H9 (cell line): ENCODE measurements at regions not wholly inside any gene's neighbourhood (a gene's known extent, or its start where the extent isn't known, plus 50 kb on each side); places are given as distances from the start of the nearest gene placed in this dataset.

Experiments
- DNase-seq: peaks from one replicate; pipeline ENCODE4 v3.0.0-alpha.2; 2017
- H2AFZ ChIP-seq: one replicate; pipeline ENCODE4 v1.6.1; 2013; ENCODE audit warnings: mild to moderate bottlenecking, low read length, control low read depth, moderate library complexity
- H2AK5ac ChIP-seq: 2 replicates; pipeline ENCODE4 v1.6.1; 2013; ENCODE audit warnings: low read length, control low read depth, mixed read lengths; ENCODE audit not compliant: insufficient read length
- H2BK120ac ChIP-seq: one replicate; pipeline ENCODE4 v1.6.1; 2013; ENCODE audit warnings: low read depth, mild to moderate bottlenecking, low read length, control low read depth, inconsistent platforms; ENCODE audit not compliant: poor library complexity, severe bottlenecking
- H2BK12ac ChIP-seq: 2 replicates; pipeline ENCODE4 v1.6.1; 2013; ENCODE audit warnings: low read length, control low read depth, mixed read lengths, low read depth; ENCODE audit not compliant: insufficient read length
- H2BK15ac ChIP-seq: 2 replicates; pipeline ENCODE4 v1.6.1; 2013; ENCODE audit warnings: low read depth, low read length, control low read depth
- H2BK20ac ChIP-seq: one replicate; pipeline ENCODE4 v1.6.1; 2013; ENCODE audit warnings: low read depth, mild to moderate bottlenecking, low read length, control low read depth, inconsistent platforms; ENCODE audit not compliant: poor library complexity, severe bottlenecking
- H2BK5ac ChIP-seq: 2 replicates; pipeline ENCODE4 v1.6.1; 2013; ENCODE audit warnings: low read length, control low read depth, mixed read lengths; ENCODE audit not compliant: insufficient read length
- H3K14ac ChIP-seq: 2 replicates; pipeline ENCODE4 v1.6.1; 2013; ENCODE audit warnings: low read length, control low read depth; ENCODE audit not compliant: insufficient read depth
- H3K18ac ChIP-seq: 2 replicates; pipeline ENCODE4 v1.6.1; 2013; ENCODE audit warnings: low read depth, mild to moderate bottlenecking, mixed read lengths, low read length, control low read depth; ENCODE audit not compliant: insufficient read length
- H3K23ac ChIP-seq: 2 replicates; pipeline ENCODE4 v1.6.1; 2013; ENCODE audit warnings: low read length, control low read depth, mixed read lengths, low read depth; ENCODE audit not compliant: insufficient read length
- H3K23me2 ChIP-seq: 2 replicates; pipeline ENCODE4 v1.6.1; 2013; ENCODE audit warnings: low read depth, mild to moderate bottlenecking, mixed read lengths, low read length, control low read depth; ENCODE audit not compliant: insufficient read length, poor library complexity, severe bottlenecking
- H3K27ac ChIP-seq: 2 replicates; pipeline ENCODE4 v1.5.1; 2013; ENCODE audit warnings: low read length, control low read depth, mixed read lengths, low read depth; ENCODE audit not compliant: insufficient read length
- H3K27me3 ChIP-seq: 2 replicates; pipeline ENCODE4 v1.6.1; 2013; ENCODE audit warnings: low read length, control low read depth, inconsistent platforms; ENCODE audit not compliant: insufficient read depth
- H3K4ac ChIP-seq: 2 replicates; pipeline ENCODE4 v1.6.1; 2013; ENCODE audit warnings: low read depth, mild to moderate bottlenecking, control low read depth, inconsistent platforms, low read length, moderate library complexity
- H3K4me1 ChIP-seq: 2 replicates; pipeline ENCODE4 v1.6.1; 2013; ENCODE audit warnings: low read length, control low read depth, inconsistent platforms; ENCODE audit not compliant: insufficient read depth
- H3K4me2 ChIP-seq: 2 replicates; pipeline ENCODE4 v1.6.1; 2013; ENCODE audit warnings: low read length, control low read depth, mixed read lengths; ENCODE audit not compliant: insufficient read length, insufficient read depth
- H3K56ac ChIP-seq: 2 replicates; pipeline ENCODE4 v1.6.1; 2013; ENCODE audit warnings: low read depth, mild to moderate bottlenecking, mixed read lengths, low read length, control low read depth; ENCODE audit not compliant: insufficient read length
- H3K79me1 ChIP-seq: 2 replicates; pipeline ENCODE4 v1.6.1; 2013; ENCODE audit warnings: low read depth, mild to moderate bottlenecking, moderate library complexity, low read length, control low read depth, inconsistent platforms; ENCODE audit not compliant: insufficient read depth, poor library complexity, severe bottlenecking
- H3K79me2 ChIP-seq: 2 replicates; pipeline ENCODE4 v1.6.1; 2013; ENCODE audit warnings: low read length, control low read depth, inconsistent platforms; ENCODE audit not compliant: insufficient read depth
- H3K9ac ChIP-seq: 2 replicates; pipeline ENCODE4 v1.6.1; 2013; ENCODE audit warnings: low read length, control low read depth, mixed read lengths; ENCODE audit not compliant: insufficient read length; ENCODE audit errors: extremely low read depth
- H3K9me3 ChIP-seq: one replicate; pipeline ENCODE4 v1.6.1; 2013; ENCODE audit warnings: low read depth, low read length, inconsistent platforms; ENCODE audit not compliant: control insufficient read depth
- H3T11ph ChIP-seq: one replicate; pipeline ENCODE4 v1.6.1; 2013; ENCODE audit warnings: mild to moderate bottlenecking, low read length, control low read depth, inconsistent platforms
- H4K20me1 ChIP-seq: one replicate; pipeline ENCODE4 v1.6.1; 2013; ENCODE audit not compliant: control insufficient read depth, insufficient read length, insufficient read depth
- H4K5ac ChIP-seq: 2 replicates; pipeline ENCODE4 v1.6.1; 2013; ENCODE audit warnings: low read depth, mild to moderate bottlenecking, mixed read lengths, low read length, control low read depth; ENCODE audit not compliant: insufficient read length
- H4K8ac ChIP-seq: replicated peaks from 2 replicates; pipeline ENCODE4 v1.6.1; 2013; ENCODE audit warnings: low read length, control low read depth, mixed read lengths, low read depth; ENCODE audit not compliant: insufficient read length
- H4K91ac ChIP-seq: 2 replicates; pipeline ENCODE4 v1.6.1; 2013; ENCODE audit warnings: low read depth, mild to moderate bottlenecking, moderate library complexity, mixed read lengths, low read length, control low read depth; ENCODE audit not compliant: insufficient read length
- H3K27ac Mint-ChIP-seq, 3 experiments: 2 replicates in 2 of 3; 3 replicates in 1 of 3; pipeline ENCODE4 v1.8.0; 2020 to 2021; ENCODE audit warnings: mixed read lengths in 3 of 3, mild to moderate bottlenecking in 1 of 3, moderate library complexity in 1 of 3
- H3K27me3 Mint-ChIP-seq: 2 replicates; pipeline ENCODE4 v1.8.0; 2021; ENCODE audit warnings: low read depth, mild to moderate bottlenecking, moderate library complexity, mixed read lengths
- H3K36me3 Mint-ChIP-seq, 3 experiments: 2 replicates in 2 of 3; 3 replicates in 1 of 3; pipeline ENCODE4 v1.8.0; 2020 to 2021; ENCODE audit warnings: low read depth in 3 of 3, mixed read lengths in 3 of 3; ENCODE audit not compliant: insufficient read depth in 1 of 3
- H3K4me1 Mint-ChIP-seq, 2 experiments: 2 replicates each; pipeline ENCODE4 v1.8.0; 2020; ENCODE audit warnings: mixed read lengths in 2 of 2
- H3K4me3 Mint-ChIP-seq, 2 experiments: 2 replicates in 1 of 2; 3 replicates in 1 of 2; pipeline ENCODE4 v1.8.0; 2020 to 2021; ENCODE audit warnings: mild to moderate bottlenecking in 2 of 2, mixed read lengths in 2 of 2, moderate library complexity in 1 of 2
- H3K9me3 Mint-ChIP-seq, 2 experiments: 2 replicates in 1 of 2; 3 replicates in 1 of 2; pipeline ENCODE4 v1.8.0; 2020; ENCODE audit warnings: mild to moderate bottlenecking in 2 of 2, mixed read lengths in 2 of 2, moderate library complexity in 1 of 2
- CTCF ChIP-seq: fragments of 200-600 bp; sonication (generic); conservative IDR thresholded peaks from 3 replicates; pipeline ENCODE4 v1.8.0; 2021; ENCODE audit warnings: antibody characterized with exemption, mild to moderate bottlenecking
- WGBS: extraction: QIAGEN DNeasy Blood & Tissue Kit; methylation state at CpG from one replicate; pipeline ENCODE4 v1.1.7; 2013; ENCODE audit warnings: missing lambda C conversion rate, low lambda C conversion rate, mixed read lengths; ENCODE audit not compliant: insufficient read length; ENCODE audit errors: extremely low coverage; 5-methylcytosine and 5-hydroxymethylcytosine counted together

GRCh38 chr20:11275740-11276139, 601.9 kb upstream of the JAG1 start:
- Histone ChIP-seq H2AFZ (no peak overlapping the region), H4K20me1 (no peaks in the 10 kb centered on the region), H3K23me2 (no peaks in the 10 kb centered on the region), H2BK12ac (no peak overlapping the region), H4K91ac (no peak overlapping the region), H3K4me1 (peaks cover 2% of the 10 kb centered on the region; the same call in 1 of the 2 replicates), H3K14ac (no peak overlapping the region), H3K79me1 (no peaks in the 10 kb centered on the region), H4K8ac (no peak overlapping the region), H2AK5ac (no peak overlapping the region), H3K18ac (no peak overlapping the region), H4K5ac (no peak overlapping the region), H3K9ac (no peak overlapping the region), H2BK120ac (no peak overlapping the region), H3K79me2 (no peaks in the 10 kb centered on the region), H2BK5ac (no peak overlapping the region), H2BK15ac (no peak overlapping the region), H3K9me3 (no peaks in the 10 kb centered on the region), H2BK20ac (no peak overlapping the region), H3K4me2 (no peak overlapping the region), H3K27ac (no peak overlapping the region), H3K56ac (no peak overlapping the region), H3T11ph (no peak overlapping the region), H3K27me3 (no peaks in the 10 kb centered on the region), H3K23ac (no peak overlapping the region), H3K4ac (no peak overlapping the region)
- peaks cover 38 to 44% of the 10 kb centered on the region in 2 experiments for H3K4me1 Mint-ChIP-seq
- DNase-seq: no peak
- TF ChIP-seq CTCF: no peak
- H3K9me3 Mint-ChIP-seq: peaks cover 0 to 4% of the 10 kb centered on the region in 2 experiments; a peak in 1 of 5 replicates
- WGBS: no CpG with 5 or more reads among the region's 2 CpGs
- H3K27ac Mint-ChIP-seq: peak overlapping the region in 2 of 3 experiments; percentile 65 to 88; a peak in 3 of 7 replicates
- peaks cover 0 to 10% (median 1%) of the 10 kb centered on the region in 3 experiments; a peak in 3 of 7 replicates for H3K36me3 Mint-ChIP-seq
- H3K4me3 Mint-ChIP-seq: no peak overlapping the region
- H3K27me3 Mint-ChIP-seq: no peaks in the 10 kb centered on the region; the same call in 1 of the 2 replicates
